ENCODE measurements at regions not wholly inside any gene's neighbourhood (a gene's known extent, or its start where the extent isn't known, plus 50 kb on each side); places are given as distances from the start of the nearest gene placed in this dataset.

- TF ChIP-seq CTCF (IDR thresholded peaks at IDR 0.05; ENCODE audit: low read length) (no peak), EZH2 (IDR thresholded peaks at IDR 0.05; ENCODE audit: borderline replicate concordance, low read length) (no peak)
These were observed 1290.0 kb downstream of the EFNA5 start for GRCh38 chr5:106380736-106381135.
